PC-3 (cell line): ENCODE measurements at regions not wholly inside any gene's neighbourhood (a gene's known extent, or its start where the extent isn't known, plus 50 kb on each side); places are given as distances from the start of the nearest gene placed in this dataset.

Experiments used
- ATAC-seq: fragments of 200-7000 bp; cut with Tn5 transposase; 2 replicates; pipeline ENCODE4 v1.9.1; 2020; ENCODE audit warnings: mild to moderate bottlenecking, moderate library complexity
- BruUV-seq: library from RNA; stranded (reverse); fragments of 400-500 nt; replicated peaks from 2 replicates; lab custom pipeline; 2021; lab: Mats Ljungman, UMichigan
- CTCF ChIA-PET: fragments of 300-600 bp; sonication (Branson Sonifier 250); formaldehyde crosslinking; loops from one replicate; lab custom pipeline; 2022; ENCODE audit warnings: antibody characterized with exemption; lab: Charles Lee
- POLR2A ChIA-PET: fragments of 300-600 bp; sonication (Branson Sonifier 250); formaldehyde crosslinking; loops from one replicate; lab custom pipeline; 2022; ENCODE audit warnings: antibody characterized with exemption; ENCODE audit not compliant: unreplicated experiment; lab: Charles Lee
- DNase-seq: peaks from one replicate; pipeline ENCODE4 v3.0.0-alpha.2; 2015
- H2AFZ ChIP-seq: fragments of 300-600 bp; sonication (generic); 2 replicates; pipeline ENCODE4 v1.6.0; 2016; ENCODE audit warnings: antibody characterized with exemption, low read length
- H3F3A ChIP-seq: fragments of 300-600 bp; sonication (generic); one replicate; pipeline ENCODE4 v1.6.0; 2017; ENCODE audit warnings: antibody characterized with exemption, low read length, control low read depth, mild to moderate bottlenecking; ENCODE audit not compliant: unreplicated experiment
- H3K27ac ChIP-seq: fragments of 300-600 bp; sonication (generic); 2 replicates; pipeline ENCODE4 v1.5.1; 2016; ENCODE audit warnings: mild to moderate bottlenecking, low read length
- H3K27me3 ChIP-seq: fragments of 300-600 bp; sonication (generic); 2 replicates; pipeline ENCODE4 v1.6.1; 2016; ENCODE audit warnings: low read length, mixed read lengths
- H3K36me3 ChIP-seq: fragments of 300-600 bp; sonication (generic); 2 replicates; pipeline ENCODE4 v1.6.1; 2016; ENCODE audit warnings: low read depth, mixed run types, low read length, mixed read lengths
- H3K4me1 ChIP-seq: fragments of 300-600 bp; sonication (generic); 2 replicates; pipeline ENCODE4 v1.5.1; 2016; ENCODE audit warnings: low read length; ENCODE audit not compliant: insufficient read depth
- H3K4me2 ChIP-seq: fragments of 300-600 bp; sonication (generic); 2 replicates; pipeline ENCODE4 v1.6.0; 2016; ENCODE audit warnings: low read length
- H3K4me3 ChIP-seq: fragments of 300-600 bp; sonication (generic); 2 replicates; pipeline ENCODE4 v1.5.1; 2016; ENCODE audit warnings: mild to moderate bottlenecking, low read length, mixed read lengths
- H3K79me2 ChIP-seq: fragments of 300-600 bp; sonication (generic); 2 replicates; pipeline ENCODE4 v1.6.1; 2017; ENCODE audit warnings: low read length, mixed read lengths
- H3K9ac ChIP-seq: fragments of 300-600 bp; sonication (generic); 2 replicates; pipeline ENCODE4 v1.6.0; 2016; ENCODE audit warnings: mild to moderate bottlenecking, low read length
- H3K9me2 ChIP-seq: fragments of 300-600 bp; sonication (generic); replicated peaks from 2 replicates; pipeline ENCODE4 v1.6.1; 2016; ENCODE audit warnings: mixed run types, low read length, mixed read lengths
- H3K9me3 ChIP-seq: fragments of 300-600 bp; sonication (generic); 2 replicates; pipeline ENCODE4 v1.6.1; 2016; ENCODE audit warnings: low read length, mixed read lengths
- H4K20me1 ChIP-seq: fragments of 300-600 bp; sonication (generic); 2 replicates; pipeline ENCODE4 v1.6.1; 2016; ENCODE audit warnings: low read length, mixed read lengths
- CTCF ChIP-seq: fragments of 300-600 bp; sonication (generic); conservative IDR thresholded peaks from 2 replicates; pipeline ENCODE4 v1.5.1; 2017; ENCODE audit warnings: antibody characterized with exemption, low read depth, mild to moderate bottlenecking, low read length
- EZH2 ChIP-seq: fragments of 300-600 bp; sonication (generic); IDR thresholded peaks from one replicate; pipeline ENCODE4 v1.6.1; 2017; ENCODE audit warnings: antibody characterized with exemption, mild to moderate bottlenecking, low read length; ENCODE audit not compliant: unreplicated experiment
- EZH2phosphoT487 ChIP-seq: fragments of 300-600 bp; sonication (generic); IDR thresholded peaks from 2 replicates; pipeline ENCODE4 v1.6.1; 2018; ENCODE audit warnings: mild to moderate bottlenecking, antibody characterized with exemption, low read length, borderline replicate concordance
- intact Hi-C: fragments of 100-400 bp; cut with micrococcal nuclease; formaldehyde crosslinking; loops from 2 replicates; pipeline ENCODE4 v1.9.0; 2023

- Histone ChIP-seq H3K4me2 (no peak overlapping the region), H3K79me2 (no peaks in the 10 kb centered on the region), H4K20me1 (no peaks in the 10 kb centered on the region), H3K4me3 (no peak overlapping the region), H3K9me2 (no peaks in the 10 kb centered on the region), H3K27ac (no peak overlapping the region), H2AFZ (no peak overlapping the region), H3K27me3 (peaks cover 23% of the 10 kb centered on the region), H3K9ac (no peak overlapping the region), H3K4me1 (no peaks in the 10 kb centered on the region), H3K9me3 (no peaks in the 10 kb centered on the region), H3F3A (no peaks in the 10 kb centered on the region), H3K36me3 (no peaks in the 10 kb centered on the region)
- intact Hi-C loops: no loop called here
- ATAC-seq: no peak
- no TSS peak for BruUV-seq
- POLR2A ChIA-PET: no interaction called here
- TF ChIP-seq EZH2phosphoT487: no peak
- no peak for TF ChIP-seq CTCF
- no peak for TF ChIP-seq EZH2
- CTCF ChIA-PET: no interaction called here
- no peak for DNase-seq
These were observed 101.2 kb downstream of the SLC35B3 start for GRCh38 chr6:8334113-8334512.

GRCh38 chr6:8329562-8329961 is 105.8 kb downstream of the SLC35B3 start:
- ATAC-seq (no peak), DNase-seq (no peak)
- ChIA-PET POLR2A (no interaction called here), CTCF (no interaction called here)
- Histone ChIP-seq H3K9me3 (no peaks in the 10 kb centered on the region), H3K9me2 (no peaks in the 10 kb centered on the region), H3K79me2 (no peaks in the 10 kb centered on the region), H3K4me2 (no peak overlapping the region), H3K36me3 (no peaks in the 10 kb centered on the region), H3K9ac (no peak overlapping the region), H3K27ac (no peak overlapping the region), H2AFZ (no peak overlapping the region), H3F3A (no peaks in the 10 kb centered on the region), H4K20me1 (no peaks in the 10 kb centered on the region), H3K27me3 (peaks cover 24% of the 10 kb centered on the region), H3K4me3 (no peak overlapping the region), H3K4me1 (no peaks in the 10 kb centered on the region)
- BruUV-seq: no TSS peak
- no peak for TF ChIP-seq CTCF
- no peak for TF ChIP-seq EZH2
- TF ChIP-seq EZH2phosphoT487: no peak
- intact Hi-C loops: no loop called here

DNA sequence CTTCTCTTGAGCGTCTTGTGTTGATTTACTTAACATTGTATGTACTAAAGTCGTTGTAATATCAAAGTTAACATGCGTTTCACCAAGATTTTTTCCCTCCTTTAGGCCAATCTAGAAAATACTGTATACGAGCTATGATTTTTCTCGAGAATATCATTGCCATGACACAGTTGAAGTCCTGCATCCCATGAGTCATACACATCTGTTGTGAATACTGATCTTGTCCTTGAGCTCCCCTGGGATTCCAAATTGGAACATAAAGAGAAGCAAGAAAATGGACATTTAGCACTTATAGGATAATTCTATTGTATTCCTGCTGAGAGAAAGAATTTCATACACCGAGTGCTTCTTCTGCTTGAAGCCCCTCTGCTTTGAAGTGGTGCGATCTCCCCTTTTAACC is 109.6 kb downstream of the SLC35B3 start:
- CTCF ChIA-PET: no interaction called here
- no peaks in the 10 kb centered on the region for H4K20me1 ChIP-seq

More for the DNA sequence above, 109.6 kb downstream of the SLC35B3 start:
- Histone ChIP-seq H3K9me2 (no peaks in the 10 kb centered on the region), H3K27ac (no peak overlapping the region), H3K9ac (no peak overlapping the region), H3K9me3 (no peaks in the 10 kb centered on the region), H3K27me3 (peaks cover 26% of the 10 kb centered on the region), H3K4me3 (no peak overlapping the region), H3K79me2 (no peaks in the 10 kb centered on the region), H3K4me1 (no peaks in the 10 kb centered on the region), H2AFZ (no peak overlapping the region), H3K36me3 (no peaks in the 10 kb centered on the region), H3F3A (no peaks in the 10 kb centered on the region), H3K4me2 (no peak overlapping the region)
- no peak for ATAC-seq
- TF ChIP-seq EZH2phosphoT487 (no peak), EZH2 (no peak), CTCF (no peak)
- BruUV-seq: no TSS peak
- intact Hi-C loops: no loop called here
- POLR2A ChIA-PET: no interaction called here
- no peak for DNase-seq
